ENCODE measurements at regions not wholly inside any gene's neighbourhood (a gene's known extent, or its start where the extent isn't known, plus 50 kb on each side); places are given as distances from the start of the nearest gene placed in this dataset.
A peak's percentile ranks its signal among the peaks of the same experiment; 100 is the strongest.

- Histone ChIP-seq H3K27ac (ENCODE audit: low read depth, low read length) (no peak overlapping the region), H3K4me3 (ENCODE audit: low read length) (no peak overlapping the region), H3K9me3 (ENCODE audit: control insufficient read depth, low read length) (no peaks in the 10 kb centered on the region), H3K36me3 (ENCODE audit: control insufficient read depth, insufficient read depth, low read length) (no peaks in the 10 kb centered on the region), H3K4me1 (ENCODE audit: control insufficient read depth, insufficient read depth, low read length) (no peaks in the 10 kb centered on the region), H3K9ac (ENCODE audit: extremely low read depth, low read length, poor library complexity, severe bottlenecking) (no peak overlapping the region), H3K27me3 (ENCODE audit: control insufficient read depth, insufficient read depth, low read length, poor library complexity, severe bottlenecking) (no peaks in the 10 kb centered on the region)
- H3K36me3 Mint-ChIP-seq (ENCODE audit: low read depth), result no peaks in the 10 kb centered on the region
- no peak overlapping the region for H3K27ac Mint-ChIP-seq
- no peaks in the 10 kb centered on the region for H3K27me3 Mint-ChIP-seq (ENCODE audit: insufficient read depth)
- DNase-seq, result no peak
- peaks cover 30% of the 10 kb centered on the region for H3K4me1 Mint-ChIP-seq
- no peak for TF ChIP-seq CTCF (conservative IDR thresholded peaks at IDR 0.05)
- H3K4me3 Mint-ChIP-seq, result no peak overlapping the region
- 82 to 100% methylated on average over 1 of the region's 1 CpG for WGBS, 2 experiments (ENCODE audit: insufficient coverage in 1 of 2, insufficient read length in 1 of 2)
- peaks cover 11% of the 10 kb centered on the region for H3K9me3 Mint-ChIP-seq
Observed at GRCh38 chr6:153727885-153728284, 311.2 kb upstream of the OPRM1 start.

- Mint-ChIP-seq H3K4me1 (peaks cover 31% of the 10 kb centered on the region), H3K36me3 (ENCODE audit: low read depth) (no peaks in the 10 kb centered on the region), H3K27ac (peak overlapping the region; percentile 92), H3K27me3 (ENCODE audit: insufficient read depth) (no peaks in the 10 kb centered on the region), H3K4me3 (no peak overlapping the region), H3K9me3 (peaks cover 2% of the 10 kb centered on the region)
- H3K27ac ChIP-seq (ENCODE audit: low read depth, low read length), result peak overlapping the region; percentile 7
- peak overlapping the region; percentile 48 for H3K4me3 ChIP-seq (ENCODE audit: low read length)
- DNase-seq, result no peak
- H3K27me3 ChIP-seq (ENCODE audit: control insufficient read depth, insufficient read depth, low read length, poor library complexity, severe bottlenecking), result no peaks in the 10 kb centered on the region
- no peaks in the 10 kb centered on the region for H3K4me1 ChIP-seq (ENCODE audit: control insufficient read depth, insufficient read depth, low read length)
- 70 to 77% methylated on average over 1 to 3 of the region's 3 CpGs for WGBS, 2 experiments (ENCODE audit: insufficient coverage in 1 of 2, insufficient read length in 1 of 2)
- TF ChIP-seq CTCF (conservative IDR thresholded peaks at IDR 0.05), result no peak
- H3K36me3 ChIP-seq (ENCODE audit: control insufficient read depth, insufficient read depth, low read length), result no peaks in the 10 kb centered on the region
- peaks cover 4% of the 10 kb centered on the region for H3K9me3 ChIP-seq (ENCODE audit: control insufficient read depth, low read length)
- no peak overlapping the region for H3K9ac ChIP-seq (ENCODE audit: extremely low read depth, low read length, poor library complexity, severe bottlenecking)
Observed at GRCh38 chr6:153725456-153725855, 313.6 kb upstream of the OPRM1 start.

- Histone ChIP-seq H3K27ac (ENCODE audit: low read depth, low read length) (no peak overlapping the region), H3K4me3 (ENCODE audit: low read length) (no peak overlapping the region), H3K27me3 (ENCODE audit: control insufficient read depth, insufficient read depth, low read length, poor library complexity, severe bottlenecking) (no peaks in the 10 kb centered on the region), H3K9ac (ENCODE audit: extremely low read depth, low read length, poor library complexity, severe bottlenecking) (no peak overlapping the region), H3K4me1 (ENCODE audit: control insufficient read depth, insufficient read depth, low read length) (no peaks in the 10 kb centered on the region), H3K36me3 (ENCODE audit: control insufficient read depth, insufficient read depth, low read length) (no peaks in the 10 kb centered on the region), H3K9me3 (ENCODE audit: control insufficient read depth, low read length) (peaks cover 4% of the 10 kb centered on the region)
- no peaks in the 10 kb centered on the region for H3K27me3 Mint-ChIP-seq (ENCODE audit: insufficient read depth)
- no peaks in the 10 kb centered on the region for H3K36me3 Mint-ChIP-seq (ENCODE audit: low read depth)
- no peak for DNase-seq
- H3K9me3 Mint-ChIP-seq, result peaks cover 2% of the 10 kb centered on the region
- H3K27ac Mint-ChIP-seq, result no peak overlapping the region
- no peak overlapping the region for H3K4me3 Mint-ChIP-seq
- TF ChIP-seq CTCF (conservative IDR thresholded peaks at IDR 0.05), result no peak
- H3K4me1 Mint-ChIP-seq, result peaks cover 22% of the 10 kb centered on the region
Observed at GRCh38 chr6:153720732-153721131, 318.3 kb upstream of the OPRM1 start.

Data from endodermal cell (in vitro differentiated cells).